Activated CD8-positive, alpha-beta T cell treated with anti-CD3 and anti-CD28 coated beads for 36 hours (primary cell): ENCODE measurements at regions not wholly inside any gene's neighbourhood (a gene's known extent, or its start where the extent isn't known, plus 50 kb on each side); places are given as distances from the start of the nearest gene placed in this dataset.

Source experiments
- ATAC-seq: fragments of 200-7000 bp; cut with Tn5 transposase; one replicate; pipeline ENCODE4 v1.10.0; 2021; ENCODE audit warnings: mild to moderate bottlenecking, moderate library complexity
- CTCF ChIA-PET: fragments of 350-600 bp; sonication (Branson Sonifier 250); formaldehyde crosslinking; loops from one replicate; lab custom pipeline; 2021; ENCODE audit warnings: antibody characterized with exemption; lab: Charles Lee
- POLR2A ChIA-PET: fragments of 350-600 bp; sonication (Branson Sonifier 250); formaldehyde crosslinking; loops from one replicate; lab custom pipeline; 2021; ENCODE audit warnings: antibody characterized with exemption; lab: Charles Lee
- DNase-seq: peaks from one replicate; pipeline ENCODE4 v3.0.0-alpha.2; 2020
- H3K27ac Mint-ChIP-seq: one replicate; pipeline ENCODE4 v1.8.0; 2021; ENCODE audit warnings: mild to moderate bottlenecking, mixed read lengths
- H3K27me3 Mint-ChIP-seq: one replicate; pipeline ENCODE4 v1.8.0; 2021; ENCODE audit warnings: mixed read lengths
- H3K36me3 Mint-ChIP-seq: one replicate; pipeline ENCODE4 v1.8.0; 2021; ENCODE audit warnings: low read depth, mixed read lengths
- H3K4me1 Mint-ChIP-seq: one replicate; pipeline ENCODE4 v1.8.0; 2021; ENCODE audit warnings: low read depth, mixed read lengths
- H3K4me3 Mint-ChIP-seq: one replicate; pipeline ENCODE4 v1.8.0; 2021; ENCODE audit warnings: mild to moderate bottlenecking, moderate library complexity, mixed read lengths
- H3K9me3 Mint-ChIP-seq: one replicate; pipeline ENCODE4 v1.8.0; 2021; ENCODE audit warnings: mixed read lengths
- CTCF ChIP-seq: fragments of 200-600 bp; IDR thresholded peaks from one replicate; pipeline ENCODE4 v1.8.0; 2022; ENCODE audit warnings: antibody characterized with exemption, mild to moderate bottlenecking
- intact Hi-C: fragments of 100-400 bp; cut with micrococcal nuclease; formaldehyde crosslinking; loops from one replicate; pipeline ENCODE4 v1.10.0; 2022

GRCh38 chr9:96052686-96053085 lies 177.2 kb downstream of the ERCC6L2 start:
- Mint-ChIP-seq H3K4me3 (no peak overlapping the region), H3K36me3 (no peaks in the 10 kb centered on the region), H3K4me1 (peaks cover 20% of the 10 kb centered on the region), H3K27ac (no peak overlapping the region), H3K9me3 (peaks cover 1% of the 10 kb centered on the region), H3K27me3 (no peaks in the 10 kb centered on the region)
- ChIA-PET POLR2A (no interaction called here), CTCF (no interaction called here)
- intact Hi-C loops = no loop called here
- TF ChIP-seq CTCF = no peak
- DNase-seq = no peak
- no peak for ATAC-seq

GRCh38 chr9:96051423-96051822 lies 175.9 kb downstream of the ERCC6L2 start:
- intact Hi-C loops = no loop called here
- DNase-seq (no peak), ATAC-seq (no peak)
- POLR2A ChIA-PET = no interaction called here
- no peak for TF ChIP-seq CTCF
- Mint-ChIP-seq H3K36me3 (no peaks in the 10 kb centered on the region), H3K9me3 (no peaks in the 10 kb centered on the region), H3K27ac (no peak overlapping the region), H3K27me3 (peaks cover 1% of the 10 kb centered on the region), H3K4me3 (no peak overlapping the region), H3K4me1 (peaks cover 14% of the 10 kb centered on the region)
- CTCF ChIA-PET = no interaction called here

GRCh38 chr9:96050861-96051155 lies 175.3 kb downstream of the ERCC6L2 start:
- intact Hi-C loops = no loop called here
- DNase-seq = no peak
- Mint-ChIP-seq H3K4me3 (no peak overlapping the region), H3K4me1 (peaks cover 12% of the 10 kb centered on the region), H3K36me3 (no peaks in the 10 kb centered on the region), H3K9me3 (no peaks in the 10 kb centered on the region), H3K27ac (no peak overlapping the region), H3K27me3 (peaks cover 1% of the 10 kb centered on the region)
- ChIA-PET CTCF (no interaction called here), POLR2A (no interaction called here)
- no peak for TF ChIP-seq CTCF
- no peak for ATAC-seq

- Mint-ChIP-seq H3K36me3 (no peaks in the 10 kb centered on the region), H3K4me1 (peaks cover 12% of the 10 kb centered on the region), H3K27me3 (peaks cover 1% of the 10 kb centered on the region), H3K9me3 (no peaks in the 10 kb centered on the region), H3K27ac (no peak overlapping the region), H3K4me3 (no peak overlapping the region)
- TF ChIP-seq CTCF = no peak
- DNase-seq = no peak
- ATAC-seq = no peak
- CTCF ChIA-PET = interaction anchor here (1.4 kb wide), 1 partner anchor 25 kb away, joined by 3 read pairs; no protein-coding TSS in a partner anchor
- POLR2A ChIA-PET = no interaction called here
- intact Hi-C loops = no loop called here
These were observed 174.8 kb downstream of the ERCC6L2 start for GRCh38 chr9:96050048-96050860.

GRCh38 chr9:96048956-96049831 lies 173.7 kb downstream of the ERCC6L2 start:
- DNase-seq = no peak
- no peak for ATAC-seq
- intact Hi-C loops = no loop called here
- Mint-ChIP-seq H3K27ac (no peak overlapping the region), H3K4me3 (no peak overlapping the region), H3K36me3 (no peaks in the 10 kb centered on the region), H3K4me1 (peaks cover 12% of the 10 kb centered on the region), H3K27me3 (peaks cover 1% of the 10 kb centered on the region), H3K9me3 (no peaks in the 10 kb centered on the region)
- POLR2A ChIA-PET = interaction anchor here (0.6 kb wide), 1 partner anchor 262 kb away, joined by 4 read pairs; no protein-coding TSS in a partner anchor
- no peak for TF ChIP-seq CTCF
- CTCF ChIA-PET = interaction anchor here (0.9 to 1.7 kb wide), 3 partner anchors 10 to 141 kb away, joined by 3 read pairs; no protein-coding TSS in a partner anchor
